ENCODE measurements at regions not wholly inside any gene's neighbourhood (a gene's known extent, or its start where the extent isn't known, plus 50 kb on each side); places are given as distances from the start of the nearest gene placed in this dataset.

DNA sequence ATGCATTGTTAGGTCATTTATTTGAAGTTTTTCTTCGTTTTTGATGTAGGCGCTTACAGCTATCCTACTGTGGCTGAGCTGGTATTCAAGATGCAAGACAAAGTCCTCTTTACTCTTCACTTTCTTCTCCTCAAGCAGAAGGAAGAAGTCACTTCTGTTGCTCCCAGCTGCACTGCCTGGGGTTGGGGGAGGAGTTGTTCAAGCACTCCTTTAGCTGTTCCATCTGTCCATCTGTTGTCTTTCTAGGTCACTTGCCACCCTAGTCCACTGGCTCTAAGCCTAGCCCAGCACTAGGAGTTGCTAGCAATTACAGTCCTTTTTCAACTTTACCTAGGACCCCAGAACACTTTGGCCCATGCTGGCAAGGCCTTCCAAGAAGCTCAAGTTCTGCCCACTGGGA is 200.6 kb upstream of the RBMS1 start:
- Histone ChIP-seq H3K27ac (ENCODE audit: low read depth, low read length) (no peak overlapping the region), H3K36me3 (ENCODE audit: control insufficient read depth in 2 of 3, insufficient read depth in 3 of 3, low read length in 3 of 3) (no peaks in the 10 kb centered on the region), H3K27me3 (ENCODE audit: control insufficient read depth in 2 of 2, insufficient read depth in 2 of 2, low read length in 2 of 2) (no peaks in the 10 kb centered on the region), H3K4me3 (ENCODE audit: low read length) (no peak overlapping the region), H3K4me1 (ENCODE audit: control insufficient read depth in 2 of 2, insufficient read depth in 2 of 2, low read length in 2 of 2) (no peaks in the 10 kb centered on the region), H3K9me3 (ENCODE audit: control insufficient read depth in 2 of 3, low read length in 3 of 3) (no peaks in the 10 kb centered on the region)
- Mint-ChIP-seq H3K27ac (no peak overlapping the region), H3K9me3 (no peaks in the 10 kb centered on the region), H3K4me1 (no peaks in the 10 kb centered on the region), H3K36me3 (peaks cover 0 to 2% (median 0%) of the 10 kb centered on the region in 5 donors), H3K4me3 (no peak overlapping the region), H3K27me3 (peaks cover 0 to 6% (median 0%) of the 10 kb centered on the region in 5 donors)
- ChIA-PET POLR2A (no interaction called here), CTCF (no interaction called here)
- intact Hi-C loops (cut with micrococcal nuclease), result no loop called here
- DNase-seq (no peak), ATAC-seq (no peak)

DNA sequence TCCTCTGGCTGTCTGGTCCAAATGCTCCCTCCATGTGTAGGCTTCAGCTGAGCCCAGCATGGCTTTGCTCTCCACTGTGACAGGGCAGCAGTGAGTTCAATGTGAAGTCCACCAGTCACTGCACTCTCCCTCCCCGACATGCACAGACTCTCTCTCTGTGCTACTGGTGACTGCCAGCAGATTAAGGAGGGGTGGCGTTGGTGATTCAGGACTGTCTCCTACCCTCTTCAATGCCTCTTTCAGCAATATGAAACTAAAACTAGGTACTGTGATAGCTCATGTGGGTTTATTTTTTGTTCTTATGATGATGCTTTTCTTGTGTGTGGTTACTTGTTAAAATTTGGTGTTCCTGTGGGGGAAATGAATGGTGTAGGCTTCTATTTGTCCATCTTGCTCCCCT is 201.0 kb upstream of the RBMS1 start:
- H3K27me3 Mint-ChIP-seq, result peaks cover 0 to 6% (median 0%) of the 10 kb centered on the region in 5 donors
- DNase-seq (no peak), ATAC-seq (no peak)
- no peaks in the 10 kb centered on the region for H3K4me1 Mint-ChIP-seq
- CTCF ChIA-PET, result no interaction called here
- POLR2A ChIA-PET, result no interaction called here
- H3K36me3 Mint-ChIP-seq, result peaks cover 0 to 2% (median 0%) of the 10 kb centered on the region in 5 donors
- H3K4me3 Mint-ChIP-seq, result no peak overlapping the region
- no peaks in the 10 kb centered on the region for H3K9me3 ChIP-seq (ENCODE audit: control insufficient read depth in 2 of 3, low read length in 3 of 3)
- H3K4me3 ChIP-seq (ENCODE audit: low read length), result no peak overlapping the region
- intact Hi-C loops (cut with micrococcal nuclease), result no loop called here
- H3K27ac ChIP-seq (ENCODE audit: low read depth, low read length), result no peak overlapping the region
- H3K36me3 ChIP-seq (ENCODE audit: control insufficient read depth in 2 of 3, insufficient read depth in 3 of 3, low read length in 3 of 3), result no peaks in the 10 kb centered on the region
- no peaks in the 10 kb centered on the region for H3K27me3 ChIP-seq (ENCODE audit: control insufficient read depth in 2 of 2, insufficient read depth in 2 of 2, low read length in 2 of 2)
- H3K9me3 Mint-ChIP-seq, result no peaks in the 10 kb centered on the region
- no peaks in the 10 kb centered on the region for H3K4me1 ChIP-seq (ENCODE audit: control insufficient read depth in 2 of 2, insufficient read depth in 2 of 2, low read length in 2 of 2)
- H3K27ac Mint-ChIP-seq, result no peak overlapping the region

DNA sequence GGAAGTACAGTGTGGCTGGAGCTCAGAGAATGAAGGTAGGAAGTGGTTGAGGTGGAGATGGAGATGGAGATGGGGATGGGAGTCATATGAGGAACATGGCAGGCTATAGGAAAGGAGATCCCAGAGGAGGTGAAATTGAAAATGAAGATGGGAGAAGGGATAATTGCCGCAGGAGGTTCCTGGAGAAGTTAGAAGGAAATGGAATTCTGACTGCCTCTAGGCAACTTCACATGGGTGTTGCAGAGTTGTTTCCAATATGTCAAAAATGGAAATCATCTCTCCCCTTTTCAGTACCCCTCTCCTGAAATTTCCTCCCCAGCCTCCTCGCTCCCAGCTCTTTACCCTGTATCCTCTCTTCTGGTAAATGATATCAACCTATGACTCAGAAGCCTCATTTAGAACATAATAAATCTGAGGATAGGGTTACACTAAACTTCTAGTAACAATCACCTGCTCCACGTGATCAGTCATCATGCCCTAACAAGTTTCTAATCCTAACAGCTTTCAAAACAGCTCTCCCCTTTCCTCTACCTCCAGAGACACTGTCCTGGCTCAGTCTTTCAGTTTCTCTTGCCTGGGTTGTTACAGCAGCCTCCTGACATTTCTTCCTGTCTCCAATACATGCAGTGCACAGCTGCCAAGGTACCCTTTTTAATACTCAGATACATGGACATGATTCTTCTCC is 201.9 kb upstream of the RBMS1 start:
- no peaks in the 10 kb centered on the region for H3K4me1 Mint-ChIP-seq
- no peak overlapping the region for H3K27ac Mint-ChIP-seq
- no peaks in the 10 kb centered on the region for H3K4me1 ChIP-seq (ENCODE audit: control insufficient read depth in 2 of 2, insufficient read depth in 2 of 2, low read length in 2 of 2)
- intact Hi-C loops (cut with micrococcal nuclease), result no loop called here
- H3K36me3 ChIP-seq (ENCODE audit: control insufficient read depth in 2 of 3, insufficient read depth in 3 of 3, low read length in 3 of 3), result no peaks in the 10 kb centered on the region
- ATAC-seq (no peak), DNase-seq (no peak)
- H3K27me3 Mint-ChIP-seq, result peaks cover 0 to 4% (median 0%) of the 10 kb centered on the region in 5 donors
- POLR2A ChIA-PET, result interaction anchor here (0.6 kb wide), 1 partner anchor 438 kb away, joined by 5 read pairs; no protein-coding TSS in a partner anchor
- H3K27ac ChIP-seq (ENCODE audit: low read depth, low read length), result no peak overlapping the region
- CTCF ChIA-PET, result no interaction called here
- H3K4me3 Mint-ChIP-seq, result no peak overlapping the region
- H3K4me3 ChIP-seq (ENCODE audit: low read length), result no peak overlapping the region
- H3K27me3 ChIP-seq (ENCODE audit: control insufficient read depth in 2 of 2, insufficient read depth in 2 of 2, low read length in 2 of 2), result no peaks in the 10 kb centered on the region
- peaks cover 0 to 2% (median 0%) of the 10 kb centered on the region in 5 donors for H3K36me3 Mint-ChIP-seq
- H3K9me3 Mint-ChIP-seq, result no peaks in the 10 kb centered on the region
- no peaks in the 10 kb centered on the region for H3K9me3 ChIP-seq (ENCODE audit: control insufficient read depth in 2 of 3, low read length in 3 of 3)

DNA sequence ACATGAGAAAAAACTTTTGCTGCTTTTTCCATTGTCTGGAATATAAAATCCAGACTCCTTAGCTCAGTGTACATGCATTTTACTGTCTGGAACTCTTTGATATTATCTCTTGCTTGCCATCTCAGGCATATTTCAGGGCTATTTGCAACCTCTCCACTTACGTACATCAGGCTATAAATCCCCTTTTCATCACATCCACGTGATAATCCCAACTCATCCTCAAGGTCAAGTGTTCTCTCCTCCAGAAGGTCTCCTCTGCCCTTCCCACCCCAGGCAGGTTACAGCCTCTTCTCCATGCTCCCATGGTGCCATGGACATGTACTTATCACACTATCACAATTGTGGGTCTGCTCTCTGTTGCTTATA is 202.5 kb upstream of the RBMS1 start:
- ChIA-PET POLR2A (no interaction called here), CTCF (no interaction called here)
- no peaks in the 10 kb centered on the region for H3K9me3 Mint-ChIP-seq
- DNase-seq (no peak), ATAC-seq (no peak)
- no peaks in the 10 kb centered on the region for H3K4me1 ChIP-seq (ENCODE audit: control insufficient read depth in 2 of 2, insufficient read depth in 2 of 2, low read length in 2 of 2)
- H3K4me3 Mint-ChIP-seq, result no peak overlapping the region
- H3K27ac ChIP-seq (ENCODE audit: low read depth, low read length), result no peak overlapping the region
- no peaks in the 10 kb centered on the region for H3K27me3 ChIP-seq (ENCODE audit: control insufficient read depth in 2 of 2, insufficient read depth in 2 of 2, low read length in 2 of 2)
- H3K4me3 ChIP-seq (ENCODE audit: low read length), result no peak overlapping the region
- H3K36me3 Mint-ChIP-seq, result peaks cover 0 to 2% (median 0%) of the 10 kb centered on the region in 5 donors
- H3K36me3 ChIP-seq (ENCODE audit: control insufficient read depth in 2 of 3, insufficient read depth in 3 of 3, low read length in 3 of 3), result no peaks in the 10 kb centered on the region
- H3K4me1 Mint-ChIP-seq, result no peaks in the 10 kb centered on the region
- intact Hi-C loops (cut with micrococcal nuclease), result no loop called here
- H3K27me3 Mint-ChIP-seq, result peaks cover 0 to 4% (median 0%) of the 10 kb centered on the region in 5 donors
- H3K9me3 ChIP-seq (ENCODE audit: control insufficient read depth in 2 of 3, low read length in 3 of 3), result no peaks in the 10 kb centered on the region
- no peak overlapping the region for H3K27ac Mint-ChIP-seq

DNA sequence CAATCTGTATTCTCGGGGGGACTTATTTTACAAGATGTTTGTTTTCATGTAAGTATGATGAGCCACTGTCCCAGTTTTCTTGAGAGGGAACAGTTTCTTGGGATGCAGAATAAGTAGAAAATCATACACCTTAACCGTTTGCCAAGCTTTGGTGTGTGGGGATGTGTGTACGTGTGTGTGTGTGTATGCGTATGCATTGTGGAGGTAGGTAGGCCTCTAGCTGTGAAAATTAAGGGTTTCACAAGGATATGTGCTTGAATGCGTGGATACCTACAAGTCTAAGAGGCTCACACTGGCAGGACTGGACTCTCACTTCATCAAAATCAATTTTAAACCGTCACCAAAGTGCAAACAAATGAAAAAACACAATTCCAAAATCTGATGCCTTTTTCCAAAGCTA is 204.2 kb upstream of the RBMS1 start:
- ATAC-seq (no peak), DNase-seq (no peak)
- Mint-ChIP-seq H3K4me3 (no peak overlapping the region), H3K27ac (no peak overlapping the region), H3K9me3 (no peaks in the 10 kb centered on the region), H3K27me3 (peaks cover 0 to 3% (median 0%) of the 10 kb centered on the region in 5 donors), H3K36me3 (peaks cover 0 to 2% (median 0%) of the 10 kb centered on the region in 5 donors), H3K4me1 (no peaks in the 10 kb centered on the region)
- no peaks in the 10 kb centered on the region for H3K9me3 ChIP-seq (ENCODE audit: control insufficient read depth in 2 of 3, low read length in 3 of 3)
- H3K36me3 ChIP-seq (ENCODE audit: control insufficient read depth in 2 of 3, insufficient read depth in 3 of 3, low read length in 3 of 3), result no peaks in the 10 kb centered on the region
- ChIA-PET CTCF (no interaction called here), POLR2A (no interaction called here)
- no peaks in the 10 kb centered on the region for H3K4me1 ChIP-seq (ENCODE audit: control insufficient read depth in 2 of 2, insufficient read depth in 2 of 2, low read length in 2 of 2)
- no peak overlapping the region for H3K4me3 ChIP-seq (ENCODE audit: low read length)
- no peaks in the 10 kb centered on the region for H3K27me3 ChIP-seq (ENCODE audit: control insufficient read depth in 2 of 2, insufficient read depth in 2 of 2, low read length in 2 of 2)
- H3K27ac ChIP-seq (ENCODE audit: low read depth, low read length), result no peak overlapping the region
- intact Hi-C loops (cut with micrococcal nuclease), result no loop called here

DNA sequence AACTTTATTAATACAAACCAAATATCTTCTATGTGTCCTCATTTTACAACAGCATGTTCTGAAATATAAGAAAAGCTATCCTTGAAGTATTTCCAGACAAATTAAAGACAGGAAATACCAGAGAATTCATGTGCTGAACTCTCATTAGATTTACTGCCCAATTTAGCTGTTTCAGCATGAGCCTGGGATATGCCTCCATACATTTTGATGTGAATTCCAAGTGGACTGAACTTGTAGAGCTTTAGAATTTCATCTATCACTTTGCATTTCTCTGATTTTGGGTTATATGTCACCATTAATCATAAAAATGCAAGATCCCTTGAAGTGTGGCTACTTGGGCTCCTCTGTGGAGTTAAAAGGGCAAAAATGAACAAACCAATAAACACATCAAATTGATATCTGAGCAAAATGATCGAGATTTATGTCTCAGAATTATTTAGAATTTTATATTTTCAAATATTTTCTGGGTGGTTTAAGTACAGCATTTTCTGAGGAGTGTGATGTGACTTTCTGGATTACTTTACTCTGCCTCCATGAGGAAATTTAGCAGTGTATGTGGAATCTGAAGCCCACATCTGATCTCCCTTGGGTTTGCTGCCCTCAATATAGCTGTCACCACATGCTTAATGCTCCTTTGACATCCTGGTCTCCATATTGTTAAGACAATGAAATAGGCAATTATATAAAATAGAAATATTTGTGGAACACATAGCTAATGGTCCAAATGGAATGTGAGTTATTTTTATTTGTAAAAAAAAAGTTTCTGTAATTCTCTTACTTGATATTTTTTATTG is 206.6 kb upstream of the RBMS1 start:
- no peak overlapping the region for H3K4me3 ChIP-seq (ENCODE audit: low read length)
- Mint-ChIP-seq H3K9me3 (peaks cover 0 to 1% (median 0%) of the 10 kb centered on the region in 11 donors), H3K4me1 (peaks cover 9 to 20% (median 16%) of the 10 kb centered on the region in 7 donors), H3K27ac (no peak overlapping the region), H3K27me3 (peaks cover 0 to 3% (median 0%) of the 10 kb centered on the region in 5 donors), H3K36me3 (no peaks in the 10 kb centered on the region), H3K4me3 (no peak overlapping the region)
- POLR2A ChIA-PET, result interaction anchor here (0.6 kb wide), 1 partner anchor 25 kb away, joined by 3 read pairs; no protein-coding TSS in a partner anchor
- no peaks in the 10 kb centered on the region for H3K36me3 ChIP-seq (ENCODE audit: control insufficient read depth in 2 of 3, insufficient read depth in 3 of 3, low read length in 3 of 3)
- no peak for ATAC-seq
- CTCF ChIA-PET, result no interaction called here
- H3K9me3 ChIP-seq (ENCODE audit: control insufficient read depth in 2 of 3, low read length in 3 of 3), result no peaks in the 10 kb centered on the region
- intact Hi-C loops (cut with micrococcal nuclease), result no loop called here
- peaks cover 0 to 11% of the 10 kb centered on the region in 2 donors for H3K4me1 ChIP-seq (ENCODE audit: control insufficient read depth in 2 of 2, insufficient read depth in 2 of 2, low read length in 2 of 2)
- H3K27ac ChIP-seq (ENCODE audit: low read depth, low read length), result no peak overlapping the region
- H3K27me3 ChIP-seq (ENCODE audit: control insufficient read depth in 2 of 2, insufficient read depth in 2 of 2, low read length in 2 of 2), result no peaks in the 10 kb centered on the region
- DNase-seq, result no peak

Data from naive thymus-derived CD4-positive, alpha-beta T cell (primary cell).